SU-DHL-6 (cell line): ENCODE measurements at regions not wholly inside any gene's neighbourhood (a gene's known extent, or its start where the extent isn't known, plus 50 kb on each side); places are given as distances from the start of the nearest gene placed in this dataset.

ENCODE experiments used
- CTCF ChIP-seq: fragments of 200-600 bp; sonication (generic); IDR thresholded peaks from one replicate; pipeline ENCODE4 v1.5.1; 2017; ENCODE audit warnings: antibody characterized with exemption, mild to moderate bottlenecking, low read length, moderate library complexity; ENCODE audit not compliant: insufficient read depth, poor library complexity, severe bottlenecking
- EZH2phosphoT487 ChIP-seq: fragments of 200-600 bp; sonication (generic), shearing (Covaris generic); conservative IDR thresholded peaks from 2 replicates; pipeline ENCODE4 v1.6.1; 2018; ENCODE audit warnings: mild to moderate bottlenecking, antibody characterized with exemption, low read length, moderate library complexity, mixed read lengths

GRCh38 chr9:87002517-87002916, 55.2 kb upstream of the GAS1 start:
- TF ChIP-seq CTCF: no peak
- no peak for TF ChIP-seq EZH2phosphoT487
